H1 (cell line): ENCODE measurements at regions not wholly inside any gene's neighbourhood (a gene's known extent, or its start where the extent isn't known, plus 50 kb on each side); places are given as distances from the start of the nearest gene placed in this dataset.

Experiments used
- CTCF ChIA-PET: fragments of 300-600 bp; sonication (Branson Sonifier 250); formaldehyde crosslinking; loops from one replicate; lab custom pipeline; 2021; ENCODE audit not compliant: partially characterized antibody; lab: Charles Lee
- POLR2A ChIA-PET: fragments of 300-600 bp; sonication (Branson Sonifier 250); formaldehyde crosslinking; loops from one replicate; lab custom pipeline; 2021; ENCODE audit warnings: inconsistent platforms; ENCODE audit not compliant: partially characterized antibody; lab: Charles Lee
- DNase-seq, 2 experiments: peaks; one replicate each; pipeline versions ENCODE4 v3.0.0 to v3.0.0-alpha.2; 2010 to 2022; ENCODE audit warnings: low spot score in 2 of 2, low read depth in 1 of 2, mixed read lengths in 1 of 2
- FAIRE-seq: peaks from 2 replicates; lab custom pipeline; 2011; peaks lifted over from hg19 to GRCh38; lab: Jason Lieb, UNC
- H2AFZ ChIP-seq: 2 replicates; pipeline ENCODE4 v1.8.1; 2012; ENCODE audit warnings: low read length, inconsistent platforms
- H2AK5ac ChIP-seq: 2 replicates; pipeline ENCODE4 v1.6.1; 2013; ENCODE audit warnings: low read depth, low read length
- H2BK120ac ChIP-seq: replicated peaks from 2 replicates; pipeline ENCODE3; 2013; ENCODE audit warnings: low read depth, low read length, inconsistent platforms
- H2BK12ac ChIP-seq: 2 replicates; pipeline ENCODE4 v1.6.1; 2013; ENCODE audit warnings: low read depth, low read length
- H2BK15ac ChIP-seq: 2 replicates; pipeline ENCODE4 v1.6.1; 2013; ENCODE audit warnings: low read length
- H2BK20ac ChIP-seq: 2 replicates; pipeline ENCODE4 v1.6.1; 2013; ENCODE audit warnings: low read length
- H2BK5ac ChIP-seq: 2 replicates; pipeline ENCODE4 v1.6.1; 2013; ENCODE audit warnings: low read depth, low read length
- H3K14ac ChIP-seq: 2 replicates; pipeline ENCODE4 v1.6.1; 2013; ENCODE audit warnings: inconsistent platforms; ENCODE audit not compliant: insufficient read length
- H3K18ac ChIP-seq: 2 replicates; pipeline ENCODE4 v1.6.1; 2013; ENCODE audit warnings: low read length; ENCODE audit errors: extremely low read depth
- H3K23ac ChIP-seq: 2 replicates; pipeline ENCODE4 v1.6.1; 2013; ENCODE audit warnings: inconsistent platforms; ENCODE audit not compliant: insufficient read length
- H3K23me2 ChIP-seq: 2 replicates; pipeline ENCODE4 v1.6.1; 2013; ENCODE audit warnings: low read depth, low read length
- H3K27ac ChIP-seq: 2 replicates; pipeline ENCODE4 v1.6.1; 2011; ENCODE audit warnings: low read depth, low read length, inconsistent platforms
- H3K27me3 ChIP-seq, 4 experiments: replicated peaks in 1 of 4; 1 replicate in 1 of 4; 2 replicates in 3 of 4; pipeline versions ENCODE4 v1.6.1 to v1.8.1; 2011 to 2013; ENCODE audit warnings: low read length in 3 of 4, mild to moderate bottlenecking in 3 of 4, inconsistent platforms in 2 of 4, mixed read lengths in 2 of 4, moderate library complexity in 1 of 4; ENCODE audit not compliant: control insufficient read depth in 3 of 4, insufficient read depth in 3 of 4; ENCODE audit errors: extremely low read depth in 1 of 4
- H3K36me3 ChIP-seq, 4 experiments: 2 replicates each; pipeline versions ENCODE4 v1.6.1 to v1.8.1; 2011 to 2013; ENCODE audit warnings: mild to moderate bottlenecking in 4 of 4, low read length in 3 of 4, moderate library complexity in 2 of 4, control low read depth in 1 of 4, inconsistent platforms in 1 of 4; ENCODE audit not compliant: insufficient read depth in 4 of 4, control insufficient read depth in 2 of 4
- H3K4ac ChIP-seq: replicated peaks from 2 replicates; pipeline ENCODE3; 2013; ENCODE audit warnings: low read length, low read depth, mixed read lengths, inconsistent platforms; ENCODE audit not compliant: insufficient read length
- H3K4me1 ChIP-seq, 4 experiments: replicated peaks in 1 of 4; 1 replicate in 1 of 4; 2 replicates in 3 of 4; pipeline versions ENCODE4 v1.6.1 to v1.8.1; 2011 to 2013; ENCODE audit warnings: low read length in 3 of 4, inconsistent platforms in 2 of 4, mixed read lengths in 1 of 4; ENCODE audit not compliant: insufficient read depth in 4 of 4, control insufficient read depth in 3 of 4
- H3K4me2 ChIP-seq, 2 experiments: 2 replicates each; pipeline versions ENCODE4 v1.6.1 to v1.8.1; 2011 to 2013; ENCODE audit warnings: low read depth in 2 of 2, low read length in 2 of 2, control low read depth in 1 of 2, inconsistent platforms in 1 of 2, mild to moderate bottlenecking in 1 of 2; ENCODE audit not compliant: insufficient read depth in 1 of 2
- H3K4me3 ChIP-seq, 4 experiments: fragments of 200-600, 300-600 bp in 1 of 4; sonication (generic), shearing (Covaris generic), sonication (Bioruptor Twin) in 1 of 4; 2 replicates each; pipeline versions ENCODE4 v1.5.1 to v1.8.1; 2011 to 2016; ENCODE audit warnings: low read length in 4 of 4, low read depth in 3 of 4, control low read depth in 2 of 4, inconsistent platforms in 2 of 4, mild to moderate bottlenecking in 2 of 4, mixed read lengths in 1 of 4, moderate library complexity in 1 of 4; ENCODE audit not compliant: insufficient read depth in 2 of 4; ENCODE audit errors: extremely low read depth in 1 of 4
- H3K56ac ChIP-seq: replicated peaks from 2 replicates; pipeline ENCODE3; 2013; ENCODE audit warnings: low read depth, mild to moderate bottlenecking, mixed read lengths, low read length, inconsistent platforms; ENCODE audit not compliant: insufficient read length
- H3K79me1 ChIP-seq: 2 replicates; pipeline ENCODE4 v1.6.1; 2013; ENCODE audit warnings: low read depth, low read length, control low read depth
- H3K79me2 ChIP-seq, 2 experiments: 2 replicates each; pipeline versions ENCODE4 v1.6.1 to v1.8.1; 2012 to 2013; ENCODE audit warnings: low read length in 2 of 2, mild to moderate bottlenecking in 2 of 2, inconsistent platforms in 1 of 2; ENCODE audit not compliant: insufficient read depth in 2 of 2, control insufficient read depth in 1 of 2
- H3K9ac ChIP-seq, 4 experiments: replicated peaks in 1 of 4; 1 replicate in 1 of 4; 2 replicates in 3 of 4; pipeline versions ENCODE4 v1.6.1 to v1.8.1; 2011 to 2013; ENCODE audit warnings: low read depth in 3 of 4, low read length in 3 of 4, control low read depth in 2 of 4, mild to moderate bottlenecking in 2 of 4, moderate library complexity in 2 of 4, inconsistent platforms in 1 of 4; ENCODE audit errors: extremely low read depth in 1 of 4
- H3K9me3 ChIP-seq, 2 experiments: 2 replicates each; pipeline versions ENCODE4 v1.6.1 to v1.8.1; 2012 to 2013; ENCODE audit warnings: mild to moderate bottlenecking in 2 of 2, moderate library complexity in 2 of 2, control low read depth in 1 of 2, inconsistent platforms in 1 of 2, low read depth in 1 of 2, low read length in 1 of 2, mixed read lengths in 1 of 2; ENCODE audit not compliant: insufficient read depth in 2 of 2
- H4K20me1 ChIP-seq, 2 experiments: replicated peaks in 1 of 2; 2 replicates each; pipeline versions ENCODE3 to v1.8.1; 2011 to 2013; ENCODE audit warnings: inconsistent platforms in 2 of 2, low read length in 2 of 2, mild to moderate bottlenecking in 1 of 2; ENCODE audit not compliant: insufficient read depth in 2 of 2, control insufficient read depth in 1 of 2
- H4K5ac ChIP-seq: 2 replicates; pipeline ENCODE4 v1.6.1; 2013; ENCODE audit warnings: low read length, low read depth, mixed read lengths, inconsistent platforms; ENCODE audit not compliant: insufficient read length
- H4K8ac ChIP-seq: 2 replicates; pipeline ENCODE4 v1.8.0; 2013; ENCODE audit warnings: mild to moderate bottlenecking, moderate library complexity, low read length, inconsistent platforms; ENCODE audit not compliant: insufficient read depth; ENCODE audit errors: extremely low read depth
- H4K91ac ChIP-seq: replicated peaks from 2 replicates; pipeline ENCODE3; 2013; ENCODE audit warnings: low read length, mixed read lengths, inconsistent platforms; ENCODE audit not compliant: insufficient read length
- ASH2L ChIP-seq: fragments of 200-600, 300-600 bp; sonication (generic); IDR thresholded peaks from one replicate; pipeline ENCODE4 v1.7.1; 2017; ENCODE audit warnings: low read length
- CEBPB ChIP-seq: IDR thresholded peaks from 2 replicates; pipeline ENCODE4 v1.6.1; 2012; ENCODE audit warnings: low read depth, low read length
- TAF1 ChIP-seq: IDR thresholded peaks from 2 replicates; pipeline ENCODE4 v1.6.1; 2011; ENCODE audit warnings: mild to moderate bottlenecking, low read depth, low read length
- WGBS, 2 experiments: shearing (Covaris generic) in 1 of 2; methylation state at CpG; one replicate each; pipeline versions ENCODE4 v1.1.6 to v1.1.7; 2013 to 2015; ENCODE audit warnings: low lambda C conversion rate in 2 of 2, mixed read lengths in 2 of 2, inconsistent platforms in 1 of 2, low coverage in 1 of 2, missing lambda C conversion rate in 1 of 2; ENCODE audit not compliant: insufficient replicate concordance in 2 of 2, insufficient coverage in 1 of 2, insufficient read length in 1 of 2; ENCODE audit errors: extremely low coverage in 1 of 2, missing lambda C conversion rate in 1 of 2; 5-methylcytosine and 5-hydroxymethylcytosine counted together

DNA sequence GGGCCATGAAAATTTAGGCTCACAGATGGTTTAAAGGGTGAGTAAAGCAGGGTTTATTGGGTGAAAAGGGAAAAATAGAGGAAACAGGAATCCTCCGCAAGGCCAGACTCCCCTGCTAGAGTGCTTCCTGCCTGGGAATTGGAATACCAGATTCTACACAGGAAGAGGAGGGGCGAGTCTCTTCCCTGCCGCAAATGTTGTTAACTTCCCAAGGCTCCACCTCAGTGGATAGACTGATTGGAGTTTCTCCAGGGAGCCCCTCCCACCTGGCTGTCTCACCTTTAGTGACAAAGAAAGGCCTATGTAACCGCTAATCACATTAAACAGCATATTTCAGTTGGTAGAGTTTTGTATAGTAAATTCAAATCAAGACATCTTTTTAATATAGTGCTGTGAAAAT is 1450.1 kb downstream of the KCNT2 start:
- FAIRE-seq (no peak), DNase-seq (no peak)
- 97% methylated on average over 4 of the region's 4 CpGs; no CpG with 5 or more reads in 1 of the 2 experiments for WGBS, 2 experiments
- Histone ChIP-seq H3K4ac (no peak overlapping the region), H2BK5ac (no peak overlapping the region), H3K36me3 (no peaks in the 10 kb centered on the region), H3K23ac (no peak overlapping the region), H2BK20ac (no peak overlapping the region), H4K8ac (no peak overlapping the region), H3K27me3 (no peaks in the 10 kb centered on the region), H2AK5ac (no peak overlapping the region), H2BK15ac (no peak overlapping the region), H3K9me3 (no peaks in the 10 kb centered on the region), H2AFZ (peak overlapping the region; percentile 81; the same call in 1 of the 2 replicates), H4K20me1 (no peaks in the 10 kb centered on the region), H3K79me1 (no peaks in the 10 kb centered on the region), H2BK120ac (no peak overlapping the region), H3K56ac (no peak overlapping the region), H4K5ac (no peak overlapping the region), H3K23me2 (no peaks in the 10 kb centered on the region), H3K27ac (no peak overlapping the region), H3K4me2 (no peak overlapping the region), H3K4me3 (no peak overlapping the region), H3K9ac (no peak overlapping the region), H3K14ac (no peak overlapping the region), H3K79me2 (no peaks in the 10 kb centered on the region), H2BK12ac (no peak overlapping the region), H3K18ac (no peak overlapping the region), H3K4me1 (no peaks in the 10 kb centered on the region; a peak in 1 of 7 replicates), H4K91ac (no peak overlapping the region)
- TF ChIP-seq TAF1 = no peak
- no peak for TF ChIP-seq CEBPB
- no peak for TF ChIP-seq ASH2L
- ChIA-PET CTCF (no interaction called here), POLR2A (no interaction called here)
